ENCODE measurements at regions not wholly inside any gene's neighbourhood (a gene's known extent, or its start where the extent isn't known, plus 50 kb on each side); places are given as distances from the start of the nearest gene placed in this dataset.
"Not testable (repeated sequence)": the region's sequence is repeated elsewhere in the genome, so short reads cannot be mapped to it uniquely, and the experiment has no call there.

- no peak for DNase-seq
Measured at GRCh38 chr10:62498271-62498670, 124.1 kb downstream of the ZNF365 start.

DNA sequence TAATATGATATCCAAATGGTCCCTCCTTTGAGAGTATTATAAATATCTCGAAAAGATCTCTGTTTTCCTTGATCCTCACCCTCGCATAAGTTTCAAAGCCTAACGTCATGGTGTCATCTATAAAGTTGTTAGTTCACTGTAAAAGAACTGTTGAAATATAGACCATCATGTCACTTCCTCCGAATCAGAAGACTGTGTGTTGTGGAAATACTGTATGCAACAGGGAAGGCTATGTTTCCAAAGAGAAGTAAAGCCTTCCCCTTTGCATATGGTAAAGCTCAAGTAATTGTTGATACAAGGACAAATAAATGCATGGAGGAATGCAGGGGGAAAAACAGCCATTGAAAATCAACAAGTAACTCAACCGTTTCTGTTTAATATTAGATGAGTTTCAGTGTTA, 125.9 kb downstream of the ZNF365 start:
- not testable (repeated sequence) for DNase-seq

- DNase-seq, result no peak
Measured at GRCh38 chr10:62501547-62501946, 127.4 kb downstream of the ZNF365 start.

DNA sequence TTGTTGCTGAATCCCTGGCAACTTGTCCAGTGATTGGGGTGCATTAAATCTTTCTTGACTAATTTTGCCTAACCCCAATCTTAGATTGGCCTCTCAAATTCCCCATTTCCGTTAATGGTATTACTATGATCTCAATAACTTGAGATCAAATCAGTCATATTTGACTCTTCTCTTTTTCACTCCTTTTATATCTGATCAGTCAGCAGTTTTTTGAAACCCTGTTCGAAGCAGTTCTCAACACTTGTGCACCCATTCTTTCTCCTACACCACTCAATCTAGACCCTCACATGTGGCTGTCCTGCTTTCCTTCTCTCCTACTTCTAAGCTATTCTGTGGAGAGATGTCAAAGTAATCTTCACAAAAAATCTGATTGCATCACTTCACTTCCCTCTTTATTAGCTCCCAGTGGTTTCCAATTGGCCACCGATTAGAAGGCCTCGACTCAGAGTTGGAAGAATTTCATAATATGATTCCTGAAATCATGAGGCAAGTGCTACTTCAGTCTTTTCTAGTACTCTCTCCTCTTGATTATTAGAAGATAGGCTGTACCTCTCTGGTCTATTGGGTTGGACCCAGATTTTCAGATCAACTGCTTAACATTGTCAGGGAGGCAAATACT, 128.9 kb downstream of the ZNF365 start:
- DNase-seq, result no peak

DNA sequence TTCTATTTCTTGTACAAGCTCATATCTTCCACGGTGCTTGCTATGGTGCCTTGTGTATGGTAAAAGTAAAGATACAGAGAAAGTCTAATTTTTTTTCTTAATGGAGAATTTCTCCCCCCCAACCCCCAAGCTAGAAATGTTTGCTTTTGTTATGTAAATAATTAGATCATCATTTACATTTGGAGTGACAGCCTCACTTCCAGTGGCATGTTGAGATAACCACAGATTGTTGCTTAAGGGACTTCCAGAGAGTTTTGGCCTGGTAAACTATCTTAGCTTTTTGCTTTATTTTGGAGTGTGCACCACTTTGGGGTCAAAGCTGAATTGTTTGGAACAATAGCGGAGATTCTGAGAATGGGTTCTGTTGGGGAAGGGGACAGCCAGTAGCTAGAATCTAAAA, 129.7 kb downstream of the ZNF365 start:
- DNase-seq, result no peak

DNA sequence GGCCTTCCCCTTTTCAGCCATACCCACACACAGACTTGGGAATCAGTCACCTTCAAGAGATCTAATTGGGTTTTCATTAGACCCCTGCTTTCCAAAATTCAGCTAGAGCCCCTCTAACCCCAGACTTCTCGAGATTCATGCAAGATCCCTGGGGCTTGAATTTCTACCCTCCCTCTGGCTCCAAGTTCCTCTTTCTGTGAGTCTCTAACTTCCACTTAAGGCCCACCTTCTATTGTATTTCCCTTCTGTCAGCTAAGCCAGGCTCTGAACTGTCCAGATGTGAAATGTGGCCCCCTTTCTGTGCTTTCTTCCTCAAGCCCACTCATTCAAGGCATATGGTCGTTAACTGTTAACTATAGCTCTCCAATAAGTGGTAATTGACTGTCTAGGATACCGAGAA, 132.2 kb downstream of the ZNF365 start:
- no peak for DNase-seq

DNA sequence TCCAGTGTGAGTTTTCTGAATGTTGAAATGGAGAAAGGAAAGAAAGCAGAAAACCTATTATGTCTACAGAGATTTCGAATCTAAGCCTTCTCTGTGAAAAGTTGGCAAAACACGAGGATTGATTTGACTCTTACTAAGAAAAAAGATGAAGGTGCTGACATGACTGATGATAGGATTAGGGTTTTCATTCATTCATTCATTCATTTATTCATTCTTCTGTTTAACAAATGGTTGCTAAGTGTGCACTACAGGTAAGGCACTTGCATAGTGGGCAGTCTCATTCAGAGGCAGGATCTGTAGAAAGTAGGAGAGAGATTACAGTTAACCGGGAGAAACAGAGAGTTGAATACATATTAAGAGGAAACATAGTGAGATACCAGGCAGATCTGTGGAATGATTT, 137.1 kb downstream of the ZNF365 start:
- no peak for DNase-seq

DNA sequence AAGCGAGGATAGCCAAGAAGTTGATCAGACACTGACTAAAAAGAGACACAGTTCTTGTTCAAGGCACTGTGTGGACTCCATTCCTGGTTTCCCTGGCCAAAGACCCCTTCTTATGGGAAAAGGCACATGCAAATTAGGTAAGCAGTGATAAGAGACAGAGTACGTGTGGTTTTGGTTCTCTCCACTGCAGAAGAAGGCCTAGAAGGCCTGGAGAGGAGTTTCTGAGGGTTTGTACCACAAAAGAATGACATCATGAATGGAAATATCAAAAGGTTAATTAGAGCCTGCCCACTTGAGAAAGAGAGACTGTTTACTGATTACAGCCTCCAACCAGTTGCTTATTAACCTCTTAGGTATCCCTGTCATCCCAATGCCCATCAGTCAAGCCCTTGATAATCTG, 137.5 kb downstream of the ZNF365 start:
- DNase-seq, result no peak

- no peak for DNase-seq
Measured at GRCh38 chr10:62512732-62513475, 138.7 kb downstream of the ZNF365 start.

- DNase-seq, result no peak
Measured at GRCh38 chr10:62514079-62514693, 140.0 kb downstream of the ZNF365 start.

DNA sequence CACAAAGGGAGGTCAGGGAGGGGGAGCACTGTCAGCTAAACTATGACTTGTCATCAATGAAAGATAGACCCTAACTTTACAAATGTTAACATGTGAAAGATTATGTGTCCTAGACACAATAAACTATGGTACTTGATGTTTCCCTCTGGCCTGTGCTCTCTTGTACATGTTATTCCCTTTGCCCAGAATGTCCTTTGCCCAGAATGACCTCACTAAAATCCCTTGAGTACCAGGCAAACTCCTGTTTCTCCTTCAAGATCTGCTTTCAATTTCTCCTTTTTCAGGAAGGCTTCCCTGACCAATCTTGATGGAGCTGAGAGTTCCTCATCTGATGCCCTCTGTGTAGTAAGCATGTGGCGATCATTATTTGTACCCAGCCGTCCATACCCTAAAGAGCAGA, 143.1 kb downstream of the ZNF365 start:
- DNase-seq, result no peak

GRCh38 chr10:62527019-62527827, 153.1 kb downstream of the ZNF365 start:
- no peak for DNase-seq

GRCh38 chr10:62528441-62528840, 154.3 kb downstream of the ZNF365 start:
- no peak for DNase-seq

- DNase-seq, result no peak
Measured at GRCh38 chr10:62529396-62529795, 155.2 kb downstream of the ZNF365 start.

GRCh38 chr10:62534031-62534430, 159.9 kb downstream of the ZNF365 start:
- DNase-seq, result no peak

DNA sequence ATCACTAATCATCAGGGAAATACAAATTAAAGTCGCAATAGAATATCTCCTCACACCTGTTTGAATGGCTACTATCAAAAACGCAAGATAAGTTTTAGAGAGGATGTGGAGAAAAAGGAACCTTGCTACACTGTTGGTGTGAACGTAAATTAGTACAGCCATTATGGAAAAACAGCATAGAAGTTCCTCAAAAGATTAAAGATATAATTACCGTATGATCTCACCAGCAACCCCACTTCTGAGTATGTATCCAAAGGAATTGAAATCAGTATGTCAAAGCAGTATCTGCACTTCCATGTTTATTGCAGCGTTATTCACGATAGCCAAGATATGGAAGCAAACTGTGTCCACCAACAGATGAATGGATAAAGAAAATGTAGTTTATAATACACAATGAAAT, 164.4 kb downstream of the ZNF365 start:
- no peak for DNase-seq

GRCh38 chr10:62540389-62540788, 166.2 kb downstream of the ZNF365 start:
- no peak for DNase-seq

GRCh38 chr10:62541811-62542210, 167.6 kb downstream of the ZNF365 start:
- DNase-seq, result no peak

DNA sequence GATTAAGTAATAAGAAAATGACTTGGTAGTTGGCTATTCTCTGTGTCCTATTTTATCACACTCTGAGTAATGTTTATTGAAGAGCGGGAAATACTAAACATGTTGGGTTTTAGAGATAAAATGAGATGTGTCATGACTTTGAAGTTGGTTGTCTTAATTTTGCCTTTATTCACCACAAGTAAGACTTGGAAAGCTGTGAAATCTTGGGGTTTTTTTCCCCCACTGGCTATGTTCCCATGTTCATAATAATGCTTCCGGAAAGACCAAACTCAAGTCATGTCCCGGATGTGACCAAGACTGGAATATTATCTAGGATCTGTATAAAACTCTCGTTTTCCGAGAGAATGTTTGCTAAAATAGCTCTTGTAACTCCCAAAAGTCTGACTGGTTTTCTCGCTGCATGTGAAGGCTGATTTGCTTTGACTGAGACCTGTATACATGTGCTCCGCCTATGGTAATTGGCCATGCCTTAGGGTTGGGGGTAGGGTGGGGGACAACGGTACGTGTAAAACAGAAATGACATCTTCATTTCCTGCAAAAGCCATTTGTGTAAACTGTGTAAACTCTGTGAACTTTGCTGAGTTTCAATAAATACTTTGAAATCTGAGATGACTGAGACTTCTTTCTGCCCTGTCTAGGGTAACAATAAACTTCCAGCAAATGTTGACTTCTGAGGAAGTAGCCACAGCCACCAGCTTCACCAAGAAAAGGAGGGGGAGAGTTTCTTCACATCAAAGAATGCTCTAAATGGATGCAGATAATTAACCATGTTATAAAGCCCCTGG, 169.6 kb downstream of the ZNF365 start:
- no peak for DNase-seq

DNA sequence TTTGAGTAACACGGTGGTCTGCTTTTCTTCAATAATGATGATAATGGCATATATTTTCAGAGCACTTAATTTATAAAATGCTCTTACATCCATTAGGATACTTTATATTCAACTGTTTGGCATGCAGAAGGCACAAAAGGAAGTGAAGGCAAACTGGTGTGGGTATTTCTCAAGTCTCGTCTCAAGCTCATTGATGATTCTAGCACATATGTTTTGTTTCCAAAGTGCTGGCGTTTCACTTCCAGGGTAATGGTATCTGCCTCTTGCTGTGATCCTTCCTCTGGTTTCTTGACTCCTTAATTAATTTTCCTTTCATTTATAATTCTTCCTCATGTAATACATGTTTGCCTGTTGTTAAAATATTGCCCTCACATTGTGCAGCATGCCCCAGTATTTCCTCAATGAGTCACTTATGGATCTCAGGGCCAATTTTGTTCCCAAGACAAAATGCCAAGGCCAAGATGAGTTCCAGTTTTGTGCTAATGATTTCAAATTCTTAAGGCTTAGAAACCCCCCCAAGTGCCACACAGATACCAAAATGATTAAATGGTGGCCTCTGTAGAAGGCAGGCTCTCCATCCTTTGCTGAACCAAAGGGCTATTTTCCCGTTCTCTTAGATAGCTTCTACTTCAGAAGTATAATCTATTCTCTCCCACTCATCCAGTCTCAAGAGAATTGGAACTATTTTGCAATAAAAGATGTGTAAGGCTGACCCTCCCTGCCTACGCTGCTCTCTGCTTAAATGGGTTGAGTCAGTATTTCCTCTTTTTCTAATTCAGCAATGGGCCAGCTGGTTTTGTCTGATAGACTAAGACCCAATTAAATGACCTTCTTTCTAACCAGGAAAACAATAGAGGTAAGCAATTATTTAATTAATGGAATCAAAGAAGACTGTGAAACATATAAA, 171.2 kb downstream of the ZNF365 start:
- no peak for DNase-seq

GRCh38 chr10:62548686-62549085, 174.5 kb downstream of the ZNF365 start:
- no peak for DNase-seq

- DNase-seq, result no peak
Measured at GRCh38 chr10:62550173-62550572, 176.0 kb downstream of the ZNF365 start.

All from DMS153 (cell line).